ENCODE measurements at regions not wholly inside any gene's neighbourhood (a gene's known extent, or its start where the extent isn't known, plus 50 kb on each side); places are given as distances from the start of the nearest gene placed in this dataset.

GRCh38 chr4:166527500-166527899 is 654.5 kb downstream of the TLL1 start:
- no peaks in the 10 kb centered on the region for H3K27me3 ChIP-seq (replicated peaks; ENCODE audit: control insufficient read depth, insufficient read depth, low read length)
- DNase-seq (ENCODE audit: extremely low read depth, insufficient read length): no peak
- TF ChIP-seq, protein P1, sequence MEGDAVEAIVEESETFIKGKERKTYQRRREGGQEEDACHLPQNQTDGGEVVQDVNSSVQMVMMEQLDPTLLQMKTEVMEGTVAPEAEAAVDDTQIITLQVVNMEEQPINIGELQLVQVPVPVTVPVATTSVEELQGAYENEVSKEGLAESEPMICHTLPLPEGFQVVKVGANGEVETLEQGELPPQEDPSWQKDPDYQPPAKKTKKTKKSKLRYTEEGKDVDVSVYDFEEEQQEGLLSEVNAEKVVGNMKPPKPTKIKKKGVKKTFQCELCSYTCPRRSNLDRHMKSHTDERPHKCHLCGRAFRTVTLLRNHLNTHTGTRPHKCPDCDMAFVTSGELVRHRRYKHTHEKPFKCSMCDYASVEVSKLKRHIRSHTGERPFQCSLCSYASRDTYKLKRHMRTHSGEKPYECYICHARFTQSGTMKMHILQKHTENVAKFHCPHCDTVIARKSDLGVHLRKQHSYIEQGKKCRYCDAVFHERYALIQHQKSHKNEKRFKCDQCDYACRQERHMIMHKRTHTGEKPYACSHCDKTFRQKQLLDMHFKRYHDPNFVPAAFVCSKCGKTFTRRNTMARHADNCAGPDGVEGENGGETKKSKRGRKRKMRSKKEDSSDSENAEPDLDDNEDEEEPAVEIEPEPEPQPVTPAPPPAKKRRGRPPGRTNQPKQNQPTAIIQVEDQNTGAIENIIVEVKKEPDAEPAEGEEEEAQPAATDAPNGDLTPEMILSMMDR (IDR thresholded peaks at IDR 0.05; ENCODE audit: insufficient read depth, low read length, poor library complexity, severe bottlenecking): no peak

GRCh38 chr4:166531703-166532102 is 658.7 kb downstream of the TLL1 start:
- no peak for DNase-seq (ENCODE audit: extremely low read depth, insufficient read length)

More at GRCh38 chr4:166527500-166527899, 654.5 kb downstream of the TLL1 start:
- Histone ChIP-seq H3K4me3 (replicated peaks; ENCODE audit: low read depth, low read length) (no peak overlapping the region), H3K36me3 (ENCODE audit: control insufficient read depth, insufficient read depth, low read length) (no peaks in the 10 kb centered on the region)

DNA sequence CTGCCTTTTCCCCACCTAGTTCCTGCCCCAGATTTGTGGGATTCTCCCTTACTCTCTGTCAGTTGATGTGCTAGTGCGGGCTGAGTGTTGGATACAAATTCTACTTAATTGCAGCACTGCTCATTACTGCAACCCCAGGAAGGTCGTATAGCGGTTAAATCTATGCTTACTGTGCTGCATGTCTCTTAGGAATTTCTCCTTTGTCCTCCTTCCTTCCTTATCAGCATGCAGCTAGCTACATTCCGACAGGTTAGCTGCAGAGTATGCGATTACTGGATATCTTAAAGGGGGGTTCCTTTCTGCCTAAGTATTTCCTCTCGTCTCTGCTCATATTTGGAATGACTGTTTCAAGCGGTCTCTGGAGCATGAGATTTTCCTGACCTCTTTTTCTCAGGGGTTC is 662.8 kb downstream of the TLL1 start:
- no peak overlapping the region for H3K4me3 ChIP-seq (replicated peaks; ENCODE audit: low read depth, low read length)
- TF ChIP-seq, protein P1 (IDR thresholded peaks at IDR 0.05; ENCODE audit: insufficient read depth, low read length, poor library complexity, severe bottlenecking): no peak
- DNase-seq (ENCODE audit: extremely low read depth, insufficient read length): no peak
- no peaks in the 10 kb centered on the region for H3K27me3 ChIP-seq (replicated peaks; ENCODE audit: control insufficient read depth, insufficient read depth, low read length)
- H3K36me3 ChIP-seq (ENCODE audit: control insufficient read depth, insufficient read depth, low read length): no peaks in the 10 kb centered on the region

More at GRCh38 chr4:166531703-166532102, 658.7 kb downstream of the TLL1 start:
- no peaks in the 10 kb centered on the region for H3K27me3 ChIP-seq (replicated peaks; ENCODE audit: control insufficient read depth, insufficient read depth, low read length)
- no peak overlapping the region for H3K4me3 ChIP-seq (replicated peaks; ENCODE audit: low read depth, low read length)
- TF ChIP-seq, protein P1 (IDR thresholded peaks at IDR 0.05; ENCODE audit: insufficient read depth, low read length, poor library complexity, severe bottlenecking): no peak
- H3K36me3 ChIP-seq (ENCODE audit: control insufficient read depth, insufficient read depth, low read length): no peaks in the 10 kb centered on the region

GRCh38 chr4:166538491-166539005 is 665.5 kb downstream of the TLL1 start:
- no peak for DNase-seq (ENCODE audit: extremely low read depth, insufficient read length)
- Histone ChIP-seq H3K36me3 (ENCODE audit: control insufficient read depth, insufficient read depth, low read length) (no peaks in the 10 kb centered on the region), H3K4me3 (replicated peaks; ENCODE audit: low read depth, low read length) (no peak overlapping the region), H3K27me3 (replicated peaks; ENCODE audit: control insufficient read depth, insufficient read depth, low read length) (no peaks in the 10 kb centered on the region)
- TF ChIP-seq, protein P1 (IDR thresholded peaks at IDR 0.05; ENCODE audit: insufficient read depth, low read length, poor library complexity, severe bottlenecking): no peak

GRCh38 chr4:166546009-166546408 is 673.0 kb downstream of the TLL1 start:
- Histone ChIP-seq H3K4me3 (replicated peaks; ENCODE audit: low read depth, low read length) (no peak overlapping the region), H3K27me3 (replicated peaks; ENCODE audit: control insufficient read depth, insufficient read depth, low read length) (no peaks in the 10 kb centered on the region), H3K36me3 (ENCODE audit: control insufficient read depth, insufficient read depth, low read length) (no peaks in the 10 kb centered on the region)
- TF ChIP-seq, protein P1 (IDR thresholded peaks at IDR 0.05; ENCODE audit: insufficient read depth, low read length, poor library complexity, severe bottlenecking): no peak
- no peak for DNase-seq (ENCODE audit: extremely low read depth, insufficient read length)

DNA sequence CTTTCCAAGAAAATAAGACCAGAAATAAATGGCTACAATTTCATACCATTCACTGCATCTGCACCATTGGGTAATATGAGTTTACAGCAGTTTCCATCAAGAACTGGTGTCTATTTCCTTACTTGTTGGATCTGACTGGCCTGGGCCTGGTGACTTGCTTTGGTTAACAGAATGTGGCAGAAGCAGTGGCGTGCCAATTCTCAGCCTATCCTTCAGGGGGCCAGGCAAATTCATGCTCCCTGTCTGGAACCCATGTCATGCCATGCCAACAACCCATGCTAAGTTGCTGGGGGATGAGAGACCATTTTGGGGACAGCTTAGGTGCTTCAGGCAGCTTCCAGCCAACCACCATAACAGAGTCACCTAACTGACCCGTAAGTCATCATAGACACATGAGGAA is 656.7 kb downstream of the SPOCK3 start:
- no peak for DNase-seq (ENCODE audit: extremely low read depth, insufficient read length)
- TF ChIP-seq, protein P1 (IDR thresholded peaks at IDR 0.05; ENCODE audit: insufficient read depth, low read length, poor library complexity, severe bottlenecking): no peak
- no peak overlapping the region for H3K4me3 ChIP-seq (replicated peaks; ENCODE audit: low read depth, low read length)

More for the DNA sequence above, 656.7 kb downstream of the SPOCK3 start:
- Histone ChIP-seq H3K27me3 (replicated peaks; ENCODE audit: control insufficient read depth, insufficient read depth, low read length) (no peaks in the 10 kb centered on the region), H3K36me3 (ENCODE audit: control insufficient read depth, insufficient read depth, low read length) (no peaks in the 10 kb centered on the region)

All from GM06990 (cell line).